Caki2 (cell line): ENCODE measurements at regions not wholly inside any gene's neighbourhood (a gene's known extent, or its start where the extent isn't known, plus 50 kb on each side); places are given as distances from the start of the nearest gene placed in this dataset.
"Not testable (repeated sequence)": the region's sequence is repeated elsewhere in the genome, so short reads cannot be mapped to it uniquely, and the experiment has no call there.

Experiments
- DNase-seq: peaks from one replicate; pipeline ENCODE4 v3.0.0-alpha.2; 2015; ENCODE audit warnings: low read depth
- in situ Hi-C: cut with HindIII; loops from 2 replicates; pipeline ENCODE4 v1.10.0; 2016; ENCODE audit warnings: low sequenced_read_pairs, low pct_unique_long_range_greater_than_20kb, mixed read lengths

DNA sequence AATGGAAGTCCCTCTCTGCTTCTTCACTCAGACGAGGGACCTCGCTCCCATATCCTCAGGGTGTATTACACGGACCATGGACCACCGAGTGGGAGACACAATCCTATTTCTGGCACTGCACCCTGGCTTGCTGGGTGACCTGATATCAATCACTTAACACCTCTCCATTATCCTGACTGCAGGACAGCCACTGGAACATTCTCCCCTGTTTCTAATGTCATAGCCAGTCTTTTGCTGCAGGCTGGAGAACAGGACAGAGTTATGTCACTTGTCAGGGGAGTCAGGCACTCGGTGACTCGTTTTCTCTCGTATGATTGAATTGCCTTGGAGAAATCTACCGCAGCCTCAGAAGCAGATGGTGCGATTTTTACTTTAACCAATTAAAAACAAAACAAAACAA, 219.1 kb upstream of the IGFBP7 start:
- in situ Hi-C loops: no loop called here
- DNase-seq: no peak

DNA sequence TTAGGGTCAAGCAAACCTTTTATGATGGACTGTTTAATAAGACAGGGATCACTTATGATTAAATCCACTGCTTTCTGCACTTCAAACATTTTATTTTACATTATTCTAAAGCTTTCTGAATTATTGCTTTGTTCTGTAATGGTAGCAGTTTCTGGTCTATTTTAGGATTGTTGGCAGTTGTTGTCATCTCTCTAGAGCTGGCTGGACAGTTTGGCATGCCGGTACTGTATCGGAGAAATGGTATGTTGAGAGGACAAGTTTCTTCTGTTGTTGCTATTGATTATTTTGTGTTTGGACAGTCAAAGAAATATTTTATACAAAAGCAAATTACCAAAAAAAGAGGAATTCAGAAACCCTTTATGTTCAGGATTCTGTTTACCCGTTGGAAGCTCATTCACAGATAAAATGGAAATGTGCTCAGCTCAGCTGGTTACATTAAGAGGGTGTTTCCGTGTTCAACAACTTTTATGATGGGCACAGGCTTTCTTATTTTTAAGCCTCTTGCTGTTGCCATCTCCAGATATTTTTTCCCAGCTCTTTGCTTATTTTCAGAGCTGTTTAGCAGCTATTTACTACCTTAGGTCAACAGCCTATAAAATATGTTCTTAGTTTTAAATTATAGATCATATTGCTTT, 214.6 kb upstream of the IGFBP7 start:
- no peak for DNase-seq
- in situ Hi-C loops: no loop called here

DNA sequence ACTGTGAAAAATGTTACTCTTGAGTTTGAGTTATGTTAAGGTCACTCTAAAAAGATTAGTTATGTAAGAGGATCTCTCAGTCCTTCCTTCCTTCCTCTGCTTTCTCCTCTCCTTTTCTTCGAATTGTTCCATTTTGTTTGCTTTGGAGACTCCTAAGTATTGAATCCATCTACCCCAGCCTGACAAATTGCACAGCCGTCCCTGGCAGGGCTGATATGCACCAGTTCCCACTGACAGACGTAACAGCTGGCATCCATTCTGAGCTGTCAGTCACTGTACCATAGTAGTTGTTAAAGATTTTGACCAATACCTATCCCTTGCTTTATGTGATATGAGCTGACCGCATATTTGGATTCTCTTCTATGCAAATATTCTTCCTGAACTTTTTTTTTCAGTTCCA, 210.7 kb upstream of the IGFBP7 start:
- in situ Hi-C loops: no loop called here
- no peak for DNase-seq

DNA sequence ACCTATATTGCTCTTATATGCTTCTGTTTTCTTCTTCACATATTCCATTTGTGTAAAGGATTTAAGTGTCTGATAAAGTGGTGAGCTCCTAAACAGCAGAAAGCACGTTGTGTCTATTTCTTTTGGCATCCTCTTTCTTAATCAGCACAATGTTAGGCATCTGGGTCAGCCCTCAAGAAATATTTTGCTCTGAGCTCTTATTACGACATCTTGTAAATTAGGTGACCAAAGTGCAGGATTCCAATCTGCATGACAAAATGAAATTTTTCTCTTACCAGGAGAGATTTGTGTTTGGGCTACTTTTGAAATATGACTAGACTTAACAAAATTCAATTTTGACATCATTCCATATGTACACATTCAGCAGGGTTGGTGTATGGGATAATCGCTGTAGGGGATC, 210.0 kb upstream of the IGFBP7 start:
- in situ Hi-C loops: no loop called here
- no peak for DNase-seq

DNA sequence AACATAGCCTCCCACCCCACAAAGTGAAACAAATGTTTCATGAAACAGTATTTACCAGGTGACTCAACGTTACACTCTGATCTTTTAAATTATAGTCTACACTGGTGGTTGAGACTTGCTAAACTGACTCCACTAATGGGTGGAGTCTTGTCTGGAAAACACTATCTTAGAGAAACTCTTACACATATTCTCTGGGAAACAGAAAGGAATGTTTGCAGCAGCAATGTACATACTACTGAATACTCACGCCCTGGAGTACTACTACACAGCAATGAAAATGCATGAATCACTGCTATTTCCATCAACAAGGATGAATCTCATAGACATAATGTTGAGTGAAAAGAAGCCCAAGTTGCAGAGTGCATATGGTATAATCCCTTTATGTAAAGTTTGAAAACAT, 208.5 kb upstream of the IGFBP7 start:
- in situ Hi-C loops: no loop called here
- DNase-seq: no peak

DNA sequence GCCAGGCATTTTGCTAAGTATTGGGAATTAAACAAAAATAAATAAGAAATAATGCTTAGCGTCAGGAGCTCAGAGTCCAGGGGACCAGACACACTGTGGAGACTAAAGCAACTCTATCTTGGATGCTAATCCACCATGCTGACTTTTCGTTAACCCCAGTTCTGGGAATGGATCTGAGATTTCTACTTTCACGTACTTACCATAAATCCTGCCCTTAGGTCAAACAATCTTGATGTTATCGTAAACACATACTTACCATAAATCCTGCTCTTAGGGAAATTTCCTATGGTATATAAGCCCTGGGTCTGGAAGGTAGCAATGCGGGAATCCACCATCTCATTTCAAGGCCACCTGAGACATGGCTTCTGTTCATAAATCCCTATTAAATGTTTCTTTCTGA, 204.5 kb upstream of the IGFBP7 start:
- in situ Hi-C loops: no loop called here
- DNase-seq: no peak

DNA sequence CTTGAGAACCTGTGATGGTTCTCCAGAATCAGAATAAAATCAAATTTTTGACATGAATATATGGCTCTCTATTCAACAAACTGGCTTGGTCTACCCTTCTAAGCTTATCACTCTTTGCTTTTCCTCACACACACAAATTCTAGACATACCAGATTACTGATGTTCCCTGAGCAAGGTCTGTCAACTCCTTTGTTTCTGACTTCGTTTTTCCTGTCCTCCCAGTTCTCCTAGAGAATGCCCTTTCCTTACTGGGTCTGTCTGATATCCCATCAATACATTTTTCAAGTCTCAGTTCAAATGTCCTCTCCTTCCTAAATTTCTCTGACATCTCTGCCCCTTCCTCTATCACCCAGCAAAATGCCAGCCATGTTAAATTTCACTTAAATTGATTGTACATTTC, 202.1 kb upstream of the IGFBP7 start:
- in situ Hi-C loops: no loop called here
- no peak for DNase-seq

DNA sequence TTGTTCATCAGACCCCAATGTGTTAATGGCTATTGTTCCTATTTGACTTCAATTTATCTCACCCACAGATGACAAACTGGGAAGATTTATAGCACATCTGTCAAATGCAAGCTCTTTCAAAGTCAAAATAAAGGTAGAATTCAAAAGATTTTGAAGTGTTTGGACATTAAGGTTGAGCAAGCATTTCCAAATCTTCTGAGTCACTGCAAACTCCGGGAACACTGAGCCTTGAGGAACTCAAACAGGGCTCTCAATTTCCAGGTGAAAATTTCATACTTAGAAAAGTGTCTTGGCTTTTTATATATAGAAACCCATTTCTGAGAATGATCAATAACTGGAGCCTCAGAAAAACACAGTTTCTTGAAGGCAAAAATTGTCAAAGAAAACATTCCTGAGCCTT, 199.5 kb upstream of the IGFBP7 start:
- DNase-seq: no peak
- in situ Hi-C loops: no loop called here

DNA sequence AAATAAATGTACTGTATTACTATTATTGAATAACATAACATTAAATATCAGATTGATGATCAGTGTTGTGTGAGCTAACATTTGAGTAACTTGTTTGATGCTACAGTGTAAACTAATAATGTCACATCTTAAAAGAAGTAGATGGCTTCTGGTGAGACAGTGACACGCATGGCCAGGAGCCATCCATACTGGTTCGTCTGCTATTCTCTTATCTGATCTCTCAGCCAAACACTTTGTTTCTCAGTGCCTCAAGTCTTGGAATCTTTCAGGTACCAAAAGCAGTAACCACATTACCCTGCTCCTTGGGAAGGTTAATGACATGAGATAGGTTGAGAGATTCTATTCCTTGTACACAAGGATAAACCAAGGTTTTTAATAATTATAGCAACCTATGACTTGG, 198.1 kb upstream of the IGFBP7 start:
- in situ Hi-C loops: no loop called here
- no peak for DNase-seq

DNA sequence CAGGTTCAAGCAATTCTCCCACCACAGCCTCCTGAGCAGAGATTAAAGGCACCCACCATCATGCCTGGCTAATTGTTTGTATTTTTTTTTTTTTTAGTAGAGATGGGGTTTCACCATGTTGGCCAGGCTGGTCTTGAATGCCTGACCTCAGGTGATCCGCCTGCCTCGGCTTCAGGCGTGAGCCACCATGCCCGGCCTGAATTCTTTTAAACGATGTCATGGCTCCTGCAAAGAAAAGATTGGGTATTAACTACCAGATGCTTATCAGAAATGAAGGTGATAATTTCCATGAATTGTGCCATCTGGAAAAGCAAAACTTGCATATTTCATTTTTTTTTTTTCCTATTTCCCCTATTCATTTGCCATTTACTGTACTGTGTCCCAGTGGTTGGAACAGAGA, 195.7 kb upstream of the IGFBP7 start:
- no peak for DNase-seq
- in situ Hi-C loops: no loop called here

DNA sequence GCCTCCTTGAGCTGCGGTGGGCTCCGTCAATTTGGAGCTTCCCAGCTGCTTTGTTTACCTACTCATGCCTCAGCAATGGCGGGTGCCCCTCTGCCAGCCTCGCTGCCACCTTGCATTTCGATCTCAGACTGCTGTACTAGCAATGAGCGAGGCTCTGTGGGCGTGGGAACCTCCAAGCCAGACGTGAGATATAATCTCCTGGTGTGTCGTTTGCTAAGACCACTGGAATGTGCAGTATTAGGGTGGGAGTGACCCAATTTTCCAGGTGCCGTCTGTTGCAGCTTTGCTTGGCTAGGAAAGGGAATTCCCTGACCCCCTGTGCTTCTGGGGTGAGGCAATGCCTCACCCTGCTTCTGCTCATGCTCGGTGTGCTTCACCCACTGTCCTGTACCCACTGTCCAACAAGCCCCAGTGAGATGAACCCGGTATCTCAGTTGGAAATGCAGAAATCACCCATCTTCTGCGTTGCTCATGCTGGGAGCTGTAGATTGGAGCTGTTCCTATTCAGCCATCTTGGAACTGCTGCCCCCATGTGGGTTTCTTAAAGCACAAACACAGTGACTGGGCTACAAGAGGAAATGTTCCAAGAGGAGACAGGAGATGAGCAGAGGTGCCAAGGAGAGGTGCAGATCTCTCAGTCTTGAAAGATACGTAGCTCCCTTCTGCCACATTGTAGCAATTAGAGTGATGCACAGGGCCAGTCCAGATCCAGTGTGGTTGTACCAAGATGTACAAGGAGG, 193.0 kb upstream of the IGFBP7 start:
- in situ Hi-C loops: no loop called here
- no peak for DNase-seq

DNA sequence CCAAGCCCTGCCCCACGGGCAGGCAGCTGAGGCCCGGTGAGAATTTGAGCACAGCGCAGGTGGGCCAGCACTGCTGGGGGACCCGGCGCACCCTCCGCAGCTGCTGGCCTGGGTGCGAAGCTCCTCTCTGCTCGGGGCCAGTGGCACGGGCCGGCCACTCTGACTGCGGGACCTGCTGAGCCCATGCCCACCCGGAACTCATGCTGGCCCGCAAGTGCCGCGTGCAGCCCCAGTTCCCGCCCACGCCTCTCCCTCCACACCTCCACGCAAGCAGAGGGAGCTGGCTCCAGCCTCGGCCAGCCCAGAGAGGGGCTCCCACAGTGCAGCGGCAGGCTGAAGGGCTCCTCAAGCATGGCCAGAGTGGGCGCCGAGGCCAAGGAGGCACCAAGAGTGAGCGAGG, 190.1 kb upstream of the IGFBP7 start:
- in situ Hi-C loops, DNase-seq: not testable (repeated sequence)

DNA sequence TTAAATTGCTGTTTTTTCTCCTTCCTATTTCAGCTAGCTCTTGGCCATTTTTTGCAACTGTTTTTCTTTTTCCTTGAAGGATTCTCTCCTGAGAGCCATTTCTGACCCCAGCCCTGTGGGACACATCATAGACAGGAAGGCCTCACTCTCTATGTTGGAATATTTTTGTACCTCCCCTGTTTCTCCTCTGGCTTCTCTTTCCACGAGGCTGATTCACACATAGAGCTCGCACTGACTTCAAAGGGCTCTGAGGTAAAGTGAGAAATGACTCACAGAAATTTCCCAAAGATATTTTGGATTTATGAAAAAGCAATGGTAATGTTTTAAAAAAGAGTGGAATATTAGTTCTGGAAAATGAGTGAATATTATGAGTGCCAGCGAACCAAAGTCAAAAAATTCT, 181.7 kb upstream of the IGFBP7 start:
- in situ Hi-C loops: no loop called here
- DNase-seq: no peak

DNA sequence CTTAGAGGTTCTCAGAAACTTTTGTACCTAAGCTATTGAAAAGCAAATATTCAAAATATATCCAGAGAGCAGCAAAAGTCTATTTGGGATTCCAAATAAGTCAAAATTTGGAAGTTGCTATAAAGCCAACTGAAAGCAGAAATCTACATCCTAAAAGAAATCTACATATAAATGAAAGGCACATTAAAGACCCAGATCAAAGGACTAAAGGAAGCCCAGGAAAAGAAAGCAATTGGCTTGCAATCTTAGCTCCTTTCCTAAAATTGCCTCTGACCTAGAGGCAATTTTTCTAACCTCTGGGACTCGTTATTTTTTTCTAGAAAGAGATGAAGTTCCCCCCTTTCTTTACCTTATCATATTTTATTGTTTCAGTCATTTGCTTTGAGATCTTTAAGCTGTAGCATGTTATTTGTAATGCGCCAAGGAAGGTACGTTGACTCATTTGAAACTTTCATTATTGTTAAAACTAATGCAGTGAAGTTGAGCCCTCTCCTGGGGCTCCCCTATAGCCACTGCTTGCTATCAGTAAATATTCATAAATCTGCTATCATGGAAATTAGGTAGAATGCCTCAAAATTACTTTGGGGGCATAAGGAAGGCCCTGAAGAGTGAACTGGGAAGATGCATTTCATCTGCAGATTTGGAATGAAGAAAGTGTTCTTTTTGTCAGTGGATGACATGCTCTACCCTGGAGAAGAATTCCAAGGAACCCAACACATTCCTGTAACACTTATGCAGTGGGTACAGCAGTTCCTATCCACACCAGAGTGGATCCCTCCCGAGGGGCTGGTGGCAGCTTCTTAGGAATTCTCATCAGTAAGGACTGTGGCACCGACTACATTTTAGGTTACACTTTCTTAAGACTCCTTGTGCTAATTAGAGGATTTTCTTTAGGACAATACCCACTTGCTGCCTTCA, 177.8 kb upstream of the IGFBP7 start:
- no peak for DNase-seq
- in situ Hi-C loops: no loop called here

DNA sequence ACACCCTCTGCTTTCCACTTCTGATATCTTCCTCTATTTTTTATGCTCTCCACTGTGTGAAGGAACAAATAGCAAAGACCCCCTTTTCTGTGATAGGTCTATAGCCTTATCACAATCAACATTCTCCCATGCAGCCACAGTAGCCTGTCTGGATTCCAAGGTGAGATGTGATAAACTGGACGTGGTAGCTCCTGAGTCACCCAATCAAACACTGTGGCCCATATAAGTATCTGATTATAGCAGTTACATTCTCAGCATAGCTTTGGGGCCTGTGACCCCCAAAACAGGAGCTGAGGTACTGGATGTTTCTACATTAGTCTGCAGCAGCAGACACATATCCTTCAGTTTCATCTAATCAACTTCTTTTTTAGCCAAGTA, 172.7 kb upstream of the IGFBP7 start:
- no peak for DNase-seq
- in situ Hi-C loops: no loop called here

DNA sequence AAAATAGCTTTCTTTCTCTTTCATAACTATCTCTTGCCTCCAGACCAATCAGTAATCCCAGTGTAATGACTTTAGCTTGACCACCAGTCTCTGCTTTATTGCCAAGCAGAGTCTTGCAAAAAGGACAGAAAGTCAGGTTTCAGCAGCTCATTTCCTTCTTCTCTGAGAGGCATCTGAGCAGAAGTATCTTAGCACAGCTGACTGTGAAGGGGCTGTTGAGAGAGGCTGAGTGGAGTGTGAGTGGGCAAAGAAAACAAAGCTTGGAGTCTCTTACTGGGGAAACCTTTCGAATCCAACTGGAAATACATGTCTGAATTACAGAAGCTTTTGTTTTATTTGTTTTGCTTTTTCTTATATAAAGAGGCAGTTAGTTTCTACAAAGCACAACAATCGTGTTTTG, 170.3 kb upstream of the IGFBP7 start:
- in situ Hi-C loops: no loop called here
- DNase-seq: no peak

DNA sequence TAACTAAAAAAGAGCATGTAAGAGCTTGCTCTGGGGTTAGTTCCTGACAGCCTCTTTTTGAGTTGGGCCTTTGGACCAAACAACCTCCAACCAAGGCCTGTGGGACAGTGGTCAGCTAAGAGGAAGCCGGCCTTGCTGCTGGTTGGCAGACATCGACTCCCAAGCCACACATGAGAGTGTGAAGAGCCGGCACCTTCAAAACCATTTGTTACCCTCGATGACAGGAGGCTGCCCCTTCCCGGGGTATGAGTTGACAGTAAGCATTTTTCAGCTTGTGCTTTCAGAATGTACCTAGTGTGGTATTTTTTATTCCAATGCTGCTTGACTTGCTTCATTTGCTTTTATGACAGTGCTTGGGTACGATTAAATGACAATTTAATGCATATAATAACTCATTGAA, 168.6 kb upstream of the IGFBP7 start:
- in situ Hi-C loops: no loop called here
- no peak for DNase-seq

DNA sequence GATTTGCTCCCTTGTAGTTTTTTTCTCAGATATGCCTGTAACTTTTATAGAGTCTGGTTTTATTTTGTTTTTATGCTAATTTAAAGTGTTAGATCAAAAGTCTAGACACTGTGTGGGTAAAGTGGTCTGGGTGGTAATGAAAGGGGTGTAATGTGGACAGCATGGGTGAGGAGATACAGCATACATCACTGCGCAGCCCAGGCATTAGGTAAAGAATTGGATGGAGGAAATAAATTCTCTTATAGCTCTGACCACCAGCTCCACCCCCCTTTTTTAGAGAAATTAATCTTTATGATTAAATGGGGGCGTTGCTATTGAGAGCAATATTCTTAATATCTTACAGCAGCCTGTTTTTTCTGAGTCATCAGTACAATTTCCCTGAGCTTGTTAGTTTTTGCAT, 163.9 kb upstream of the IGFBP7 start:
- DNase-seq: no peak
- in situ Hi-C loops: no loop called here

DNA sequence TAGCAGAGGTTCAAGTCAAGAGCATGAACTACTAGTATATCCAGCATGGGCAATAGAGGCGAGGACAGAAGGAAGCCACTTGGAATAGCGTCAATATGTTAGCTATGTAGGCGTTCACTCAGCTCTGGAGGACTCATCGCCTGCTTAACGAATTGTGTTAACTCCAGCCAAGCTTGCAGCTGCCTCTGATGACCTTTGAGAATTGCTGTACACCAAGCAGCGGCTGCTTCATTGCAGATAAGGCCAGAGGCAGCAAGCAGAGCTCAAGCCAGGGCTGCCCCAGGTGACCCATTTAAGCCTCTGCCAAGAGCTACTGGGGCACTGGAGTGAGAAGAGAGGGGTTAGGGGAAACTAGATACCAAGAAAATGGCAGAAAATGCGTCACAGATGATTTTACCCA, 160.2 kb upstream of the IGFBP7 start:
- in situ Hi-C loops: no loop called here
- no peak for DNase-seq
